A549 (cell line): ENCODE measurements at regions not wholly inside any gene's neighbourhood (a gene's known extent, or its start where the extent isn't known, plus 50 kb on each side); places are given as distances from the start of the nearest gene placed in this dataset.

Source experiments
- ATAC-seq, 2 experiments: fragments of 200-7000 bp in 1 of 2; fragments of >200 bp in 1 of 2; cut with Nextera tagmentation in 1 of 2; cut with Tn5 transposase in 1 of 2; 3 replicates each; pipeline versions ENCODE4 v1.8.0 to v1.9.1; 2018 to 2020; ENCODE audit warnings: mild to moderate bottlenecking in 1 of 2, moderate library complexity in 1 of 2
- CTCF ChIA-PET: fragments of 300-600 bp; sonication (Branson Sonifier 250); formaldehyde crosslinking; extraction: SDS; loops from one replicate; lab custom pipeline; 2021; ENCODE audit warnings: antibody characterized with exemption, inconsistent platforms; lab: Yijun Ruan, JAX
- POLR2A ChIA-PET: fragments of 350-600 bp; formaldehyde crosslinking; extraction: SDS; loops from one replicate; lab custom pipeline; 2021; ENCODE audit warnings: antibody characterized with exemption, inconsistent platforms; lab: Yijun Ruan, JAX
- DNase-seq, 2 experiments: peaks; one replicate each; pipeline versions ENCODE4 v3.0.0 to v3.0.0-alpha.2; 2011 to 2016; ENCODE audit warnings: low read depth in 1 of 2, low spot score in 1 of 2
- FAIRE-seq: peaks from 2 replicates; lab custom pipeline; 2011; peaks lifted over from hg19 to GRCh38; lab: Jason Lieb, UNC
- H3K27ac ChIP-seq, 2 experiments: fragments of >200 bp; sonication (Bioruptor Twin); formaldehyde crosslinking; 3 replicates each; pipeline ENCODE4 v1.5.1; 2016 to 2017
- H3K4me1 ChIP-seq: fragments of >200 bp; sonication (Bioruptor Twin); formaldehyde crosslinking; 3 replicates; pipeline ENCODE4 v1.6.1; 2016
- H3K4me2 ChIP-seq: fragments of >200 bp; sonication (Bioruptor Twin); formaldehyde crosslinking; 3 replicates; pipeline ENCODE4 v1.6.1; 2016
- H3K4me3 ChIP-seq: fragments of >200 bp; sonication (Bioruptor Twin); formaldehyde crosslinking; 3 replicates; pipeline ENCODE4 v1.5.1; 2016
- H3K9me3 ChIP-seq: fragments of >200 bp; sonication (Bioruptor Twin); formaldehyde crosslinking; 3 replicates; pipeline ENCODE4 v1.6.1; 2016
- BHLHE40 ChIP-seq: IDR thresholded peaks from 2 replicates; pipeline ENCODE4 v1.6.1; 2012; ENCODE audit warnings: low read depth, low read length, inconsistent platforms
- CBX8 ChIP-seq: fragments of 200-600 bp; sonication (generic); IDR thresholded peaks from 2 replicates; pipeline ENCODE4 v1.6.1; 2016
- CEBPB ChIP-seq, 2 experiments: fragments of >200 bp in 1 of 2; sonication (Bioruptor Twin) in 1 of 2; formaldehyde crosslinking in 1 of 2; IDR thresholded peaks; 2 replicates each; pipeline ENCODE4 v1.6.1; 2012 to 2016
- EHF ChIP-seq: fragments of 250-450 bp; sonication (Bioruptor Pico); IDR thresholded peaks from 2 replicates; pipeline ENCODE4 v1.5.0; 2020; ENCODE audit warnings: mild to moderate bottlenecking
- EHMT2 ChIP-seq: fragments of 200-600 bp; sonication (generic); IDR thresholded peaks from 2 replicates; pipeline ENCODE4 v1.6.1; 2016; ENCODE audit warnings: antibody characterized with exemption, low read depth, mild to moderate bottlenecking, moderate library complexity
- ESRRA ChIP-seq: fragments of 150-350 bp; IDR thresholded peaks from 2 replicates; pipeline ENCODE4 v1.6.1; 2014; ENCODE audit warnings: mild to moderate bottlenecking, low read length, borderline replicate concordance
- GATA3 ChIP-seq: IDR thresholded peaks from 2 replicates; pipeline ENCODE4 v1.6.1; 2012; ENCODE audit warnings: borderline replicate concordance
- HOXB13 ChIP-seq: fragments of 250-450 bp; sonication (Bioruptor Pico); IDR thresholded peaks from 2 replicates; pipeline ENCODE4 v1.5.0; 2020; ENCODE audit warnings: low read depth, mild to moderate bottlenecking, moderate library complexity
- HOXB5 ChIP-seq: fragments of 250-450 bp; sonication (Bioruptor Pico); IDR thresholded peaks from 2 replicates; pipeline ENCODE4 v1.5.0; 2020; ENCODE audit warnings: mild to moderate bottlenecking, moderate library complexity
- JUNB ChIP-seq: fragments of >200 bp; sonication (Bioruptor Twin); formaldehyde crosslinking; IDR thresholded peaks from 2 replicates; pipeline ENCODE4 v1.6.1; 2016
- KDM1A ChIP-seq: fragments of 200-600 bp; sonication (generic); IDR thresholded peaks from 2 replicates; pipeline ENCODE4 v1.6.1; 2016; ENCODE audit warnings: low read depth, mild to moderate bottlenecking
- KDM5A ChIP-seq: fragments of 200-600 bp; sonication (generic); IDR thresholded peaks from 2 replicates; pipeline ENCODE4 v1.6.1; 2016; ENCODE audit warnings: antibody characterized with exemption, mild to moderate bottlenecking
- MAFK ChIP-seq: fragments of 450-650 bp; IDR thresholded peaks from 2 replicates; pipeline ENCODE4 v1.6.1; 2014; ENCODE audit not compliant: partially characterized antibody
- MAZ ChIP-seq: fragments of 150-350 bp; IDR thresholded peaks from 2 replicates; pipeline ENCODE4 v1.6.1; 2014; ENCODE audit warnings: antibody characterized with exemption, low read depth, low read length, borderline replicate concordance
- POLR2A ChIP-seq: IDR thresholded peaks from 2 replicates; pipeline ENCODE4 v1.6.1; 2012; ENCODE audit warnings: mild to moderate bottlenecking, low read length
- RAD21 ChIP-seq, 2 experiments: fragments of >200 bp in 1 of 2; sonication (Bioruptor Twin) in 1 of 2; formaldehyde crosslinking in 1 of 2; IDR thresholded peaks in 1 of 2; conservative IDR thresholded peaks in 1 of 2; 2 replicates in 1 of 2; 3 replicates in 1 of 2; pipeline ENCODE4 v1.6.1; 2012 to 2018; ENCODE audit warnings: inconsistent platforms in 1 of 2
- RARB ChIP-seq: fragments of 250-450 bp; sonication (Bioruptor Pico); IDR thresholded peaks from 2 replicates; pipeline ENCODE4 v1.8.0; 2021; ENCODE audit warnings: mild to moderate bottlenecking, moderate library complexity
- SREBF2 ChIP-seq: fragments of 450-650 bp; IDR thresholded peaks from 2 replicates; pipeline ENCODE4 v1.6.1; 2014; ENCODE audit warnings: mild to moderate bottlenecking, moderate library complexity
- TFCP2L1 ChIP-seq: fragments of 250-450 bp; sonication (Bioruptor Pico); IDR thresholded peaks from 2 replicates; pipeline ENCODE4 v1.5.0; 2021; ENCODE audit warnings: mild to moderate bottlenecking
- TP53 ChIP-seq: fragments of 250-450 bp; sonication (Bioruptor Pico); IDR thresholded peaks from 2 replicates; pipeline ENCODE4 v1.5.0; 2021; ENCODE audit warnings: mild to moderate bottlenecking, moderate library complexity
- ZSCAN20 ChIP-seq: fragments of 250-450 bp; sonication (Bioruptor Pico); IDR thresholded peaks from 2 replicates; pipeline ENCODE4 v1.8.0; 2022; ENCODE audit warnings: mild to moderate bottlenecking, moderate library complexity
- WGBS: methylation state at CpG from one replicate; pipeline ENCODE4 v1.1.6; 2017; ENCODE audit errors: missing lambda C conversion rate; 5-methylcytosine and 5-hydroxymethylcytosine counted together
- TF ChIP-seq, protein P1 (sequence below): fragments of 250-450 bp; sonication (Bioruptor Pico); IDR thresholded peaks from 2 replicates; pipeline ENCODE4 v1.5.0; 2020; ENCODE audit warnings: low read depth, mild to moderate bottlenecking, moderate library complexity
- TF ChIP-seq, protein P2 (sequence below): fragments of 150-350 bp; IDR thresholded peaks from 2 replicates; pipeline ENCODE4 v1.6.1; 2014; ENCODE audit warnings: low read depth, mild to moderate bottlenecking, low read length
- TF ChIP-seq, protein P3 (sequence below): fragments of >200 bp; sonication (Bioruptor Twin); formaldehyde crosslinking; IDR thresholded peaks from 2 replicates; pipeline ENCODE4 v1.6.1; 2016
- TF ChIP-seq, protein P4 (sequence below): fragments of >200 bp; sonication (Bioruptor Twin); formaldehyde crosslinking; IDR thresholded peaks from 3 replicates; pipeline ENCODE4 v1.5.1; 2016
- TF ChIP-seq, protein P5 (sequence below): fragments of 450-650 bp; IDR thresholded peaks from 2 replicates; pipeline ENCODE4 v1.6.1; 2014; ENCODE audit warnings: antibody characterized with exemption
- TF ChIP-seq, protein P6 (sequence below): IDR thresholded peaks from 2 replicates; pipeline ENCODE4 v1.6.1; 2012

DNA sequence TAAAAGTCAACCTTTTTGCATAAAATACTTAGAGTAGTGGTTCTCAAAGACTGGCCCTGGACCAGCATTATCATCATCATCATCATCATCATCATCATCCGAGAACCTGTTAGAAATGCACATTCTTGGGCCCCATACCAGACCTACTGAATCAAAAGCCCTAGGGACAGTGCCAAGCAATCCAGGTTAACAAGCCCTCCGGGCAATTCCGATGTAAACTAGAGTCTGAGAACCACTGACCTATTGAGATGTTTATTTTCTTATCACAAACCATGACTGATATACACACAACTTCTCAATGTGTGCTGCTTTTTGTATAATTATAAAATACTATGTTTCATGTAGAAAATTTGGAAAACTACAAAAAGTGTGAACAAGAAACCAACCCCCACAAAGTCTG, 133.4 kb upstream of the GATB start:
- POLR2A ChIA-PET: no interaction called here
- DNase-seq: no peak
- no peaks in the 10 kb centered on the region for H3K4me1 ChIP-seq
- H3K27ac ChIP-seq: no peak overlapping the region
- FAIRE-seq: no peak
- H3K4me3 ChIP-seq: no peak overlapping the region
- TF ChIP-seq, protein P1, sequence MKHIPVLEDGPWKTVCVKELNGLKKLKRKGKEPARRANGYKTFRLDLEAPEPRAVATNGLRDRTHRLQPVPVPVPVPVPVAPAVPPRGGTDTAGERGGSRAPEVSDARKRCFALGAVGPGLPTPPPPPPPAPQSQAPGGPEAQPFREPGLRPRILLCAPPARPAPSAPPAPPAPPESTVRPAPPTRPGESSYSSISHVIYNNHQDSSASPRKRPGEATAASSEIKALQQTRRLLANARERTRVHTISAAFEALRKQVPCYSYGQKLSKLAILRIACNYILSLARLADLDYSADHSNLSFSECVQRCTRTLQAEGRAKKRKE (CRISPR knock-in tag): no peak
- TF ChIP-seq, protein P2, sequence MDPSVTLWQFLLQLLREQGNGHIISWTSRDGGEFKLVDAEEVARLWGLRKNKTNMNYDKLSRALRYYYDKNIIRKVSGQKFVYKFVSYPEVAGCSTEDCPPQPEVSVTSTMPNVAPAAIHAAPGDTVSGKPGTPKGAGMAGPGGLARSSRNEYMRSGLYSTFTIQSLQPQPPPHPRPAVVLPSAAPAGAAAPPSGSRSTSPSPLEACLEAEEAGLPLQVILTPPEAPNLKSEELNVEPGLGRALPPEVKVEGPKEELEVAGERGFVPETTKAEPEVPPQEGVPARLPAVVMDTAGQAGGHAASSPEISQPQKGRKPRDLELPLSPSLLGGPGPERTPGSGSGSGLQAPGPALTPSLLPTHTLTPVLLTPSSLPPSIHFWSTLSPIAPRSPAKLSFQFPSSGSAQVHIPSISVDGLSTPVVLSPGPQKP: no peak
- TF ChIP-seq HOXB5 (CRISPR knock-in tag) (no peak), HOXB13 (CRISPR knock-in tag) (no peak), TP53 (CRISPR knock-in tag) (no peak), ESRRA (no peak), EHF (CRISPR knock-in tag) (no peak), MAFK (no peak), CEBPB (IDR thresholded peaks at IDR 0.05) (no peak), EHMT2 (no peak), RAD21 (conservative IDR thresholded peaks at IDR 0.05 in 1 of 2, IDR thresholded peaks at IDR 0.05 in 1 of 2) (no peak)
- TF ChIP-seq, protein P3, sequence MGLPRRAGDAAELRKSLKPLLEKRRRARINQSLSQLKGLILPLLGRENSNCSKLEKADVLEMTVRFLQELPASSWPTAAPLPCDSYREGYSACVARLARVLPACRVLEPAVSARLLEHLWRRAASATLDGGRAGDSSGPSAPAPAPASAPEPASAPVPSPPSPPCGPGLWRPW: no peak
- TF ChIP-seq, protein P4, sequence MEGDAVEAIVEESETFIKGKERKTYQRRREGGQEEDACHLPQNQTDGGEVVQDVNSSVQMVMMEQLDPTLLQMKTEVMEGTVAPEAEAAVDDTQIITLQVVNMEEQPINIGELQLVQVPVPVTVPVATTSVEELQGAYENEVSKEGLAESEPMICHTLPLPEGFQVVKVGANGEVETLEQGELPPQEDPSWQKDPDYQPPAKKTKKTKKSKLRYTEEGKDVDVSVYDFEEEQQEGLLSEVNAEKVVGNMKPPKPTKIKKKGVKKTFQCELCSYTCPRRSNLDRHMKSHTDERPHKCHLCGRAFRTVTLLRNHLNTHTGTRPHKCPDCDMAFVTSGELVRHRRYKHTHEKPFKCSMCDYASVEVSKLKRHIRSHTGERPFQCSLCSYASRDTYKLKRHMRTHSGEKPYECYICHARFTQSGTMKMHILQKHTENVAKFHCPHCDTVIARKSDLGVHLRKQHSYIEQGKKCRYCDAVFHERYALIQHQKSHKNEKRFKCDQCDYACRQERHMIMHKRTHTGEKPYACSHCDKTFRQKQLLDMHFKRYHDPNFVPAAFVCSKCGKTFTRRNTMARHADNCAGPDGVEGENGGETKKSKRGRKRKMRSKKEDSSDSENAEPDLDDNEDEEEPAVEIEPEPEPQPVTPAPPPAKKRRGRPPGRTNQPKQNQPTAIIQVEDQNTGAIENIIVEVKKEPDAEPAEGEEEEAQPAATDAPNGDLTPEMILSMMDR: no peak
- H3K9me3 ChIP-seq: no peaks in the 10 kb centered on the region
- H3K4me2 ChIP-seq: no peak overlapping the region
- CTCF ChIA-PET: no interaction called here
- ATAC-seq: no peak
- 13% methylated on average over 3 of the region's 3 CpGs for WGBS

DNA sequence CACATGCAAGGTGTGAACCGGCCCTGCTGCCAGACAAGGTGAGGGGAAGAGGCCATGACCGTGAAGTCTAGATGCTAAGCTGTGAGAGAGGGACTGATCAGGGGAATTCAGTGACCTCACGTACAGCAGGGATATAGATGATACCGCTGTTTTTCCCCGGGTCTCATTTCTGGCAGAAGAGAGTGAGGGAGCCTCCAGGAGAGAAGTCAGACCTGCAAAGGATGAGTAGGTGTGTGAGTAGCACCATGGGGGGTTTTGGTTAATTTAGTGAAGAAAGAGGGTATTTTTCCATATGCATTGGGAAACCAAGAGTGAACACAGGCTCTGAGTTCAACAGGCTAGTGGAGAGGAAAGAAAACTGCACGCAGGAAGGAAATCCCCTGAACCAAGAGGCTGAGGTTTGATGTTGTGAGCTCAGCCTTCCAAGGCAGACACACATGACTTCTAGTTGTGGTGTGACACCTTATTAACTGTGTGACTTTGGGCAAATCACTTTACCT, 127.6 kb upstream of the GATB start:
- no peak overlapping the region for H3K27ac ChIP-seq
- no peaks in the 10 kb centered on the region for H3K4me1 ChIP-seq
- ATAC-seq: no peak
- POLR2A ChIA-PET: no interaction called here
- no peak overlapping the region for H3K4me2 ChIP-seq
- FAIRE-seq: no peak
- no peaks in the 10 kb centered on the region for H3K9me3 ChIP-seq
- CTCF ChIA-PET: no interaction called here
- no peak overlapping the region for H3K4me3 ChIP-seq
- DNase-seq: no peak
- WGBS: 47% methylated on average over 6 of the region's 6 CpGs
- TF ChIP-seq TFCP2L1 (CRISPR knock-in tag) (no peak), KDM1A (no peak), KDM5A (no peak), POLR2A (no peak)
- TF ChIP-seq, protein P5, sequence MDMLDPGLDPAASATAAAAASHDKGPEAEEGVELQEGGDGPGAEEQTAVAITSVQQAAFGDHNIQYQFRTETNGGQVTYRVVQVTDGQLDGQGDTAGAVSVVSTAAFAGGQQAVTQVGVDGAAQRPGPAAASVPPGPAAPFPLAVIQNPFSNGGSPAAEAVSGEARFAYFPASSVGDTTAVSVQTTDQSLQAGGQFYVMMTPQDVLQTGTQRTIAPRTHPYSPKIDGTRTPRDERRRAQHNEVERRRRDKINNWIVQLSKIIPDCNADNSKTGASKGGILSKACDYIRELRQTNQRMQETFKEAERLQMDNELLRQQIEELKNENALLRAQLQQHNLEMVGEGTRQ: no peak

DNA sequence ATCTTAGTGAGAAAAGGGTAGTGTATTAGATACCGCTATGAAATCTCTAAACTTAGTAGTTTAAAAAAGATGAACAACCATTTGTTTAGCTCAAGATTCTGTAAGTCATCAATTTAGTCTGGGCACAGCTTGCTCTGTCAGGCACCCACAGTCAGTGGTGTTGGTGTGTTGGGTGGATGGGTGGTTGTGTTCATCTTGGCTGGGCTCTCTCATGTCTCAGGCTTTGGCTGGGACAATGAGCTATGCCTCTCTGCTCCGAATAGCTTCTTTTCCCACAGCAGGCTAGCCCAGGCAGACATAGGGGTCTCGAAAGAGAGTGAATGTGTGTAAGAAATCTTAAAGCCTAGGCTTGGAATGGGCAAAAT, 127.0 kb upstream of the GATB start:
- Histone ChIP-seq H3K4me1 (no peaks in the 10 kb centered on the region), H3K9me3 (no peaks in the 10 kb centered on the region), H3K4me2 (no peak overlapping the region), H3K27ac (no peak overlapping the region), H3K4me3 (no peak overlapping the region)
- WGBS: 26% methylated on average over 3 of the region's 3 CpGs
- CTCF ChIA-PET: no interaction called here
- POLR2A ChIA-PET: no interaction called here
- ATAC-seq (no peak), FAIRE-seq (no peak), DNase-seq (no peak)
- TF ChIP-seq HOXB13 (CRISPR knock-in tag) (no peak), GATA3 (no peak), CBX8 (no peak), RARB (CRISPR knock-in tag) (no peak), BHLHE40 (no peak), ESRRA (no peak), ZSCAN20 (CRISPR knock-in tag) (no peak), SREBF2 (no peak), JUNB (no peak), MAZ (no peak)
- TF ChIP-seq, protein P5: no peak
- TF ChIP-seq, protein P4: no peak
- TF ChIP-seq, protein P6, sequence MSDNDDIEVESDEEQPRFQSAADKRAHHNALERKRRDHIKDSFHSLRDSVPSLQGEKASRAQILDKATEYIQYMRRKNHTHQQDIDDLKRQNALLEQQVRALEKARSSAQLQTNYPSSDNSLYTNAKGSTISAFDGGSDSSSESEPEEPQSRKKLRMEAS: no peak
